ENCODE measurements at regions not wholly inside any gene's neighbourhood (a gene's known extent, or its start where the extent isn't known, plus 50 kb on each side); places are given as distances from the start of the nearest gene placed in this dataset.

DNA sequence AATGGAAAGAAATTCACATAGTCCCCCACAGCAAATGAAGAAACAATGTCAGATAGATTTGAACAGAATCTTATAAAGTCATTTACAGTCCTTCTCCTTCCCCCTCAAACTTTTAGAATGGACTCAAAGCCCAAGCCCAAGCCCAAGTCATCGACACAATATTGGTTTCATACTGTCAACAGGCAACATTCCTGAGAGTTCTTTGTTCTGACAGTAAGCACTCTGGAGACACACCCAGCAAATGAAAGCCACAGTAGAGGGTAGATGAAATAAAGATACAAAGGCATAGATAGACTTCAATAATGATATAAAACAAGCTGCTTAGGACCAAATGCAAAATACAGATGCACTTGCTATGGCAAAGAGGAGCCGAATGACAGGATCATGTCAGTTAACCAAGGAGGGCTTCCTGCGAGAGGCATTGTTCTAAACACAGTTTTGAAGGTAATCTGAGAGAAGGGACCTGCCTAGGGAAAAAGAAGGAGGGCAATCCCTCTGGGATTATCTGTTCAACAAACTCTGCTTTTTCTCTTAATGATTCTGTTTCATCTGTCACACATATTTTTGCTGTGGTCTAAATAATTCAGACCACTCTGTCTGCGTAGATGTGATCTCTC is 97.1 kb upstream of the MAP4K3 start:
- Histone ChIP-seq H3K27ac (ENCODE audit: low read depth) (no peak overlapping the region), H3K4me1 (ENCODE audit: insufficient read depth) (no peaks in the 10 kb centered on the region), H3K36me3 (ENCODE audit: insufficient read depth) (no peaks in the 10 kb centered on the region), H3K4me3 (ENCODE audit: low read depth, low read length) (no peak overlapping the region)
- DNase-seq (ENCODE audit: extremely low spot score): no peak
- WGBS: 88% methylated on average over 4 of the region's 4 CpGs

GRCh38 chr2:39535636-39536185 is 98.6 kb upstream of the MAP4K3 start:
- WGBS: 89% methylated on average over 7 of the region's 7 CpGs
- no peak overlapping the region for H3K4me3 ChIP-seq (ENCODE audit: low read depth, low read length)
- H3K4me1 ChIP-seq (ENCODE audit: insufficient read depth): no peaks in the 10 kb centered on the region
- H3K27ac ChIP-seq (ENCODE audit: low read depth): no peak overlapping the region
- no peaks in the 10 kb centered on the region for H3K36me3 ChIP-seq (ENCODE audit: insufficient read depth)
- DNase-seq (ENCODE audit: extremely low spot score): no peak

DNA sequence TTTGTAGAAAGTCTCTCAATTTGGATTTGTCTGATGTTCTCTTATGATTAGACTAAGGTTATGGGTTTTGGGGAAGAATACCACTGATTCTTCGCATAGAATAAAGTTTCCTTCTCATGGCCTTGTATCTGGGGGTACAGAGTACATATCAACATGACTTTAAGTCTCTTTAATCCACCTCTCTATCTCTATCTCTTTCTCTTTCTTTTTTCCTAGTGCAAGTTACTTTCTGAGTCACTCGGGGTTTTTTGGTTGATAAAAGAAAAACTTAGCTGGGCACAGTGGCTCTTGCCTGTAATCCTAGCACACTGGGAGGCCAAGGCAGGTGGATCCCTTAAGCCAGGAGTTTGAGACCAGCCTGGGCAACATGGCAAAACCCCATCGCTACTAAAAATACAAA is 100.1 kb upstream of the MAP4K3 start:
- Histone ChIP-seq H3K36me3 (ENCODE audit: insufficient read depth) (no peaks in the 10 kb centered on the region), H3K4me3 (ENCODE audit: low read depth, low read length) (no peak overlapping the region), H3K27ac (ENCODE audit: low read depth) (no peak overlapping the region), H3K4me1 (ENCODE audit: insufficient read depth) (no peaks in the 10 kb centered on the region)
- WGBS: 90% methylated on average over 3 of the region's 3 CpGs
- no peak for DNase-seq (ENCODE audit: extremely low spot score)

DNA sequence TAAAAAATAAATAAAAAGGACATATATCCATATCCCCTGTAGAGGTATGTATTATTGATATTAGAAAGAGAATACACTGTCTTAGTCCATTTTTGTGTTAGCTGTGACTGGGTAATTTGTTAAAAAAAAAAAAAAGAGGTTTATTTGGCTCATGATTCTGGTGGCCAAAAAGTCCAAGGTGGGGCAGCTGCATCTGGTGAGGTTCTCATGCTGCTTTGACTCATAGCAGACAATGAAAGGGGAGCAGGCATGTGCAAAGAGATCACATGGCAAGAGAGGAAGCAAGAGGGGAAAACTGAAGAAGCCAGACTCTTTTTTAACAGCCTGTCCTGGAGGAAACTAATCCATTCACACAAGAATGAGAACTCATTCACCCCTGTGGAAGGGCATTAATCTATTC is 101.6 kb upstream of the MAP4K3 start:
- no peak overlapping the region for H3K4me3 ChIP-seq (ENCODE audit: low read depth, low read length)
- no peak for DNase-seq (ENCODE audit: extremely low spot score)
- H3K27ac ChIP-seq (ENCODE audit: low read depth): no peak overlapping the region
- no peaks in the 10 kb centered on the region for H3K36me3 ChIP-seq (ENCODE audit: insufficient read depth)
- H3K4me1 ChIP-seq (ENCODE audit: insufficient read depth): no peaks in the 10 kb centered on the region

GRCh38 chr2:39540414-39540813 is 103.3 kb upstream of the MAP4K3 start:
- Histone ChIP-seq H3K36me3 (ENCODE audit: insufficient read depth) (no peaks in the 10 kb centered on the region), H3K4me3 (ENCODE audit: low read depth, low read length) (no peak overlapping the region), H3K4me1 (ENCODE audit: insufficient read depth) (no peaks in the 10 kb centered on the region), H3K27ac (ENCODE audit: low read depth) (no peak overlapping the region)
- DNase-seq (ENCODE audit: extremely low spot score): no peak

GRCh38 chr2:39541011-39541930 is 104.2 kb upstream of the MAP4K3 start:
- DNase-seq (ENCODE audit: extremely low spot score): no peak
- Histone ChIP-seq H3K4me3 (ENCODE audit: low read depth, low read length) (no peak overlapping the region), H3K4me1 (ENCODE audit: insufficient read depth) (no peaks in the 10 kb centered on the region), H3K36me3 (ENCODE audit: insufficient read depth) (no peaks in the 10 kb centered on the region), H3K27ac (ENCODE audit: low read depth) (no peak overlapping the region)
- 91% methylated on average over 9 of the region's 9 CpGs for WGBS

- Histone ChIP-seq H3K4me3 (ENCODE audit: low read depth, low read length) (no peak overlapping the region), H3K27ac (ENCODE audit: low read depth) (no peak overlapping the region), H3K36me3 (ENCODE audit: insufficient read depth) (no peaks in the 10 kb centered on the region), H3K4me1 (ENCODE audit: insufficient read depth) (no peaks in the 10 kb centered on the region)
- WGBS: 94% methylated on average over 2 of the region's 2 CpGs
- DNase-seq (ENCODE audit: extremely low spot score): no peak
These were observed 105.4 kb upstream of the MAP4K3 start for GRCh38 chr2:39542523-39542922.

DNA sequence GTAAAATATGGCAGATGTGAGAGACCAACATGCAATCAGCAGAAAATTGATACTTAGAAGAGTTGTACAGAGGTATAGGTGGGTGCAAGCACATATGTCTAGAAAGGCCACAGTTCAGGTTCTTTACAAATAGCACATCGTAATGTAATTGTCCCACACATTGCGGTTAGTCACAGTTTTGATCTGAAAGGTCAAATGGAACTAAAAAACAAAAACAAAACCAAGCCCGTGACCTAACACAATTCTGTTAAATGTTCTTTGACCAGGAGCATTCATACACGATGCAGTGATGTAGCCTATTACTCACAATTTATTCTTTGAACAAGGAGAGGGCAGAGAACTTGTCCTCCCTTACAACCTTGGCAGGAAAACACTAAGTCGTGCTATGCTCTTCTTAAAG is 108.9 kb upstream of the MAP4K3 start:
- Histone ChIP-seq H3K4me1 (ENCODE audit: insufficient read depth) (no peaks in the 10 kb centered on the region), H3K36me3 (ENCODE audit: insufficient read depth) (no peaks in the 10 kb centered on the region), H3K27ac (ENCODE audit: low read depth) (no peak overlapping the region), H3K4me3 (ENCODE audit: low read depth, low read length) (no peak overlapping the region)
- no peak for DNase-seq (ENCODE audit: extremely low spot score)
- WGBS: 76% methylated on average over 5 of the region's 5 CpGs

DNA sequence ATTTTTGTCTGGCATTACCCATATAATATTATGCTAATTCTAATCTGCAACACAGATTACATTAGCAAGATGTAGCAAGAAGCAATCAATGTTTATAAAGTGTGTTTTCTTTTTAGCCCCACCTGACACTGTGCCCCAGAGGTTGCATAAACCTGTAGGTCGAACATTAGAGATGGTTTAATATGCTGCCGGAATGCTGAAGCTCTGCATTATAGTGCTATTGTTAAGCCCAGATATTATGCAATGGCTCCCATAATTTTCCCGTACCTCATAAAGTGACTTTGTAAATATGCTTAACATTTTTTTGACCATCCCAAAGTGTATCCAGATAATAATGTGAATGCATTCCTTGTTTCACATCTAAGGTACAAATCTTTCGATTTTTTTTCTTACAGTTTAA is 109.3 kb upstream of the MAP4K3 start:
- no peak for DNase-seq (ENCODE audit: extremely low spot score)
- 84% methylated on average over 4 of the region's 4 CpGs for WGBS
- Histone ChIP-seq H3K4me1 (ENCODE audit: insufficient read depth) (no peaks in the 10 kb centered on the region), H3K36me3 (ENCODE audit: insufficient read depth) (no peaks in the 10 kb centered on the region), H3K27ac (ENCODE audit: low read depth) (no peak overlapping the region), H3K4me3 (ENCODE audit: low read depth, low read length) (no peak overlapping the region)

DNA sequence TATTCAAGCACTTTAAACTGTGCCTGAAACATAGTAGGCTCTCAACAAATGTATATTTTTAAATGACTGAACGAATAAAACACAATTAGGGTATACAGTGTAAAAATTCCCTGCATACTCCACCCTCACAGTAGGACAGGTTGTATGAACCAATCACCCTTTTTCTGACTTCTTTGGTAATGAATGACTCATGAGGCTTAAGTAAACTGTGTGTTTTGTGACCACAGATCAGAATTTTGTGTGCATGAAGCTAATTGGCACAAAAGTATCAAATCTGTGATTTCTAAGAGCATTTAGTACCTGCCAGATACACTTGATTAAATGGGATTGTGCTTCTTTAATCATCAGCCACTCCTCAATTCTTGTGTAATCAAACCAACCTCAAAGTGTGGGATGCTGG is 109.9 kb upstream of the MAP4K3 start:
- no peak for DNase-seq (ENCODE audit: extremely low spot score)
- H3K4me3 ChIP-seq (ENCODE audit: low read depth, low read length): no peak overlapping the region
- no peaks in the 10 kb centered on the region for H3K4me1 ChIP-seq (ENCODE audit: insufficient read depth)
- no peak overlapping the region for H3K27ac ChIP-seq (ENCODE audit: low read depth)
- WGBS: 83% methylated on average over 1 of the region's 1 CpG
- H3K36me3 ChIP-seq (ENCODE audit: insufficient read depth): no peaks in the 10 kb centered on the region

GRCh38 chr2:39547811-39548719 is 111.0 kb upstream of the MAP4K3 start:
- no peaks in the 10 kb centered on the region for H3K4me1 ChIP-seq (ENCODE audit: insufficient read depth)
- DNase-seq (ENCODE audit: extremely low spot score): no peak
- H3K4me3 ChIP-seq (ENCODE audit: low read depth, low read length): no peak overlapping the region
- 95% methylated on average over 9 of the region's 9 CpGs for WGBS
- no peaks in the 10 kb centered on the region for H3K36me3 ChIP-seq (ENCODE audit: insufficient read depth)
- no peak overlapping the region for H3K27ac ChIP-seq (ENCODE audit: low read depth)

DNA sequence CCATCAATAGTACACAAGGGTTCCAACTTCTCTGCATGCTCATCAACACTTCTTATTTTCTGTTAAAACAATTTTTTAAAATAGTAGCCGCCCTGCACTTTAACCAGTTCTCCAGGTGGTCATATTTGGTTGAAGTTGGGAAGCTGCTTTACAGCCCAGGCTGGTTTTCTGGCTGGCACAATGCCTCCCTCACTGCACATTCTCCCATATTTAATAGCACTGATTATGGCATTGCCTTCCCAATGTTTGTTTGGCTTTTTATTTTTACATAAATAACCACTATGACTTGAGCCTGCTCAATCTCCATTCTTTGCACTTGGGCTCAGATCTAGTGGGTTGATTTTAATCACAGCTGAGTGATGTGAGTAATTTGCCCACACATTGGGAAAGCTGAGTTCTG is 111.9 kb upstream of the MAP4K3 start:
- DNase-seq (ENCODE audit: extremely low spot score): no peak
- Histone ChIP-seq H3K4me3 (ENCODE audit: low read depth, low read length) (no peak overlapping the region), H3K4me1 (ENCODE audit: insufficient read depth) (no peaks in the 10 kb centered on the region), H3K27ac (ENCODE audit: low read depth) (no peak overlapping the region), H3K36me3 (ENCODE audit: insufficient read depth) (no peaks in the 10 kb centered on the region)
- WGBS: 99% methylated on average over 1 of the region's 1 CpG

DNA sequence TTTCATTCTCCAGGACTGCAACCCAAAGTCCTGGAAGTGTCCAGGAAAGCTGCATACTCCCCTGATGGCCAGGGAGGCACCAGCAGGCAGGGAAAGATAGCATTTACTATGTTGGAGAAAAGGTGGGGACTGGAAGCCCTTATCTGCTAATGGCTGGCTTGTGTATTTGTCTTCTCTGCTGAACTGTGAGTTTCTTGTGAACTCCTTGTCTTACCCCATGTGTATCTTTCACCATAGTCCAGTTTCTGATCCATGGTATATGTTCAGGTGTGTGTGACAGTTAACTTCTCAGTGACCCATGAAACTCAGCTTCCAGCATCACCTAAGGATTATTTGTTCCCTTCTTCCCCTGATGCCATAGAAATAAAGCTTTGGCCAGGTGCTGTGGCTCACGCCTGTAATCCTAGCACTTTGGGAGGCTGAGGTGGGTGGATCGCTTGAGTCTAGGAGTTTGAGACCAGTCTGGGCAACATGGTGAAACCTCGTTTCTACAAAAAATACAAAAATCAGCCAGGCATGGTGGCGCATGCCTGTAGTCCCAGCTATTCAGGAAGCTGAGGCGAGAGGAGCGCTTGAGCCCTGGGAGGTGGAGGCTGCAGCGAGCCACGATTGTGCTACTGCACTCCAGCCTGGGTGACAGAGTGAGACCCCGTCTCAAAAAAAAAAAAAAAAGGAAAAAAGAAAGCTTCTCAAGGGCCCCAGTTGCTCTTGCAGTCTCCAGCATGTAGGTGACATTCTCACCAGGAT is 112.8 kb upstream of the MAP4K3 start:
- H3K36me3 ChIP-seq (ENCODE audit: insufficient read depth): no peaks in the 10 kb centered on the region
- H3K27ac ChIP-seq (ENCODE audit: low read depth): no peak overlapping the region
- H3K4me3 ChIP-seq (ENCODE audit: low read depth, low read length): no peak overlapping the region
- H3K4me1 ChIP-seq (ENCODE audit: insufficient read depth): no peaks in the 10 kb centered on the region
- 92% methylated on average over 9 of the region's 9 CpGs for WGBS
- DNase-seq (ENCODE audit: extremely low spot score): no peak

All from urinary bladder (tissue), 3 donors.